Neural crest cell (in vitro differentiated cells): ENCODE measurements at regions not wholly inside any gene's neighbourhood (a gene's known extent, or its start where the extent isn't known, plus 50 kb on each side); places are given as distances from the start of the nearest gene placed in this dataset.

Experiments used
- DNase-seq: peaks from one replicate; pipeline ENCODE4 v3.0.0; 2021; ENCODE audit warnings: low read depth, mixed read lengths, low spot score
- H3K27ac Mint-ChIP-seq: one replicate; pipeline ENCODE4 v1.8.0; 2021; ENCODE audit warnings: mild to moderate bottlenecking, mixed read lengths; ENCODE audit not compliant: unreplicated experiment
- H3K27me3 Mint-ChIP-seq: 2 replicates; pipeline ENCODE4 v1.8.0; 2021; ENCODE audit warnings: low read depth, mild to moderate bottlenecking, mixed read lengths
- H3K36me3 Mint-ChIP-seq: 2 replicates; pipeline ENCODE4 v1.8.0; 2021; ENCODE audit warnings: low read depth, mild to moderate bottlenecking, mixed read lengths
- H3K4me1 Mint-ChIP-seq: 2 replicates; pipeline ENCODE4 v1.8.0; 2021; ENCODE audit warnings: mixed read lengths
- H3K4me3 Mint-ChIP-seq: one replicate; pipeline ENCODE4 v1.8.0; 2021; ENCODE audit warnings: mild to moderate bottlenecking, mixed read lengths
- H3K9me3 Mint-ChIP-seq: 2 replicates; pipeline ENCODE4 v1.8.0; 2021; ENCODE audit warnings: mixed read lengths
- TF ChIP-seq, protein P1 (sequence below): fragments of 200-600 bp; sonication (generic); conservative IDR thresholded peaks from 2 replicates; pipeline ENCODE4 v1.5.0; 2021; ENCODE audit warnings: antibody characterized with exemption, mild to moderate bottlenecking

GRCh38 chr10:4048236-4048864 lies 263.3 kb upstream of the KLF6 start:
- TF ChIP-seq, protein P1, sequence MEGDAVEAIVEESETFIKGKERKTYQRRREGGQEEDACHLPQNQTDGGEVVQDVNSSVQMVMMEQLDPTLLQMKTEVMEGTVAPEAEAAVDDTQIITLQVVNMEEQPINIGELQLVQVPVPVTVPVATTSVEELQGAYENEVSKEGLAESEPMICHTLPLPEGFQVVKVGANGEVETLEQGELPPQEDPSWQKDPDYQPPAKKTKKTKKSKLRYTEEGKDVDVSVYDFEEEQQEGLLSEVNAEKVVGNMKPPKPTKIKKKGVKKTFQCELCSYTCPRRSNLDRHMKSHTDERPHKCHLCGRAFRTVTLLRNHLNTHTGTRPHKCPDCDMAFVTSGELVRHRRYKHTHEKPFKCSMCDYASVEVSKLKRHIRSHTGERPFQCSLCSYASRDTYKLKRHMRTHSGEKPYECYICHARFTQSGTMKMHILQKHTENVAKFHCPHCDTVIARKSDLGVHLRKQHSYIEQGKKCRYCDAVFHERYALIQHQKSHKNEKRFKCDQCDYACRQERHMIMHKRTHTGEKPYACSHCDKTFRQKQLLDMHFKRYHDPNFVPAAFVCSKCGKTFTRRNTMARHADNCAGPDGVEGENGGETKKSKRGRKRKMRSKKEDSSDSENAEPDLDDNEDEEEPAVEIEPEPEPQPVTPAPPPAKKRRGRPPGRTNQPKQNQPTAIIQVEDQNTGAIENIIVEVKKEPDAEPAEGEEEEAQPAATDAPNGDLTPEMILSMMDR, result no peak
- H3K36me3 Mint-ChIP-seq, result no peaks in the 10 kb centered on the region
- no peaks in the 10 kb centered on the region for H3K27me3 Mint-ChIP-seq
- no peak for DNase-seq
- H3K4me1 Mint-ChIP-seq, result peaks cover 9% of the 10 kb centered on the region
- H3K4me3 Mint-ChIP-seq, result no peak overlapping the region
- H3K27ac Mint-ChIP-seq, result no peak overlapping the region
- peaks cover 5% of the 10 kb centered on the region for H3K9me3 Mint-ChIP-seq

DNA sequence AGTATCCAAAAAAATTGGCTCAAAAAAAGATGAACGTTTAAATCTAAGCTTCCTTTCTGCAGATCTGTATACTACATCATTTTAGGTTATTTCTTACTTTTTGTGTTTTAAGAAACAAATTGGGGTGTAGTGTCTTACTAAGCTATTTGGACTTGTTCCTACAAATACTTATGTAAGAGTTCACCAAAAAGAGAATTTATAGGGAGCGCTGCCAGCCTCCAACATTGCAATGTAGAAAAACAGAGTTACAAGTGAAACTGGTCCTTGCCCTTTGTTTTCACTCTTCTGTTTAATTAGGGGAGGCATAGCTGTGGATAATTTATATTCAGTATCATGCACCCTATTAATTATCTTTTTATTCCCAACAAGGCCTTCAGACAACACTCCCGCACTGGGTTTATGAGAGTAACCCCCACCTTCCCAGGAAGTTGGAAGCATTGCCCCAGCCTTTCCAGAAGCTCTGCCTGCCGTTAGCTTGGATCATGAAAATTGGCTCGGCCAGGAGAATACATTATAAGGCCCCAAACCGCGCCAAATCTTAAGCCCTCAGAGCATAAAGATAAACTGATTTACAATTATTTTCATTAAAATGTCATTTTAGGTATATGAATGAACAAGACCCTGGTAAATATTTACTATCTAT lies 261.8 kb upstream of the KLF6 start:
- H3K27me3 Mint-ChIP-seq, result no peaks in the 10 kb centered on the region
- TF ChIP-seq, protein P1, result no peak
- peaks cover 9% of the 10 kb centered on the region for H3K4me1 Mint-ChIP-seq
- H3K36me3 Mint-ChIP-seq, result peaks cover 6% of the 10 kb centered on the region
- H3K4me3 Mint-ChIP-seq, result no peak overlapping the region
- peaks cover 12% of the 10 kb centered on the region for H3K9me3 Mint-ChIP-seq
- no peak for DNase-seq
- H3K27ac Mint-ChIP-seq, result no peak overlapping the region

- H3K27ac Mint-ChIP-seq, result no peak overlapping the region
- no peak for DNase-seq
- H3K4me3 Mint-ChIP-seq, result no peak overlapping the region
- TF ChIP-seq, protein P1, result no peak
- no peaks in the 10 kb centered on the region for H3K27me3 Mint-ChIP-seq
- H3K4me1 Mint-ChIP-seq, result peaks cover 3% of the 10 kb centered on the region
- H3K9me3 Mint-ChIP-seq, result peaks cover 17% of the 10 kb centered on the region
- peaks cover 10% of the 10 kb centered on the region for H3K36me3 Mint-ChIP-seq
Observed at GRCh38 chr10:4046030-4046429, 261.0 kb upstream of the KLF6 start.

DNA sequence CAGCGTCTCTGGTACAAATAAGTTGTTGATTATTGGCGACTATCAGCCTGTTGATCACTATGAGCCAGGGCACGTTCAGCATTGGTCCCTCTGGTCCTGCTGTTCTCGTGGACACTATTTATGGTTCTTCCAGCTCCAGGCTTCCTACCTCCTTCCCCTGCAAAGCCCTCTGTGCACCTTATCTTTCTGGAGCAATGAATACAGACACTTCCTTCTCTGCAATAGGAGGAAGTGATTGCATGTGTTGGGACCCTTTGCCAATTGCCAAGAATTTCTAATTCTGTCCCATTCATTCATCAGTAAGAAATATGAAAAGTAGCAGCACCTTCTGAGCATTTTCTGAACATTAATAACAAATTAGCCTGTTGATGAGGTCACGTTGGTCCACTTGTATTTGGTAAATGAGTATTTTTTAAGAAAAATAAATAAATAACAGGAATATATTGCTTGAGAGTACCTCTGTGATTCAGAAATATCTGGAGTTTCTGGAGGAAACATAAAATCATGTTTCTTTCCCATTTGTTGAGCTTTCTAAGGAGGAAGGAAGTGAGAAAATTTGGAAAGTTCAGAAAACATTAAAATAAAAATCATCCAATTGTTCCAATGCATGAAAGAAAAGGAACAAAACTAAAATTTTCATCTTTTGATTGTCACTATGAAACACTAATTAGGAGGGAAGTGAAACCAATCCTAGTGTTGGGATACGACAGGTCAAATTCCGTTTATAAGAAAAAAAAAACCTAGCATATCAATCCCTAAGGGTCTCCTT lies 259.1 kb upstream of the KLF6 start:
- DNase-seq, result no peak
- TF ChIP-seq, protein P1, result no peak
- H3K4me3 Mint-ChIP-seq, result no peak overlapping the region
- H3K27me3 Mint-ChIP-seq, result no peaks in the 10 kb centered on the region
- no peaks in the 10 kb centered on the region for H3K4me1 Mint-ChIP-seq
- no peak overlapping the region for H3K27ac Mint-ChIP-seq
- peaks cover 16% of the 10 kb centered on the region for H3K9me3 Mint-ChIP-seq
- H3K36me3 Mint-ChIP-seq, result peaks cover 12% of the 10 kb centered on the region

DNA sequence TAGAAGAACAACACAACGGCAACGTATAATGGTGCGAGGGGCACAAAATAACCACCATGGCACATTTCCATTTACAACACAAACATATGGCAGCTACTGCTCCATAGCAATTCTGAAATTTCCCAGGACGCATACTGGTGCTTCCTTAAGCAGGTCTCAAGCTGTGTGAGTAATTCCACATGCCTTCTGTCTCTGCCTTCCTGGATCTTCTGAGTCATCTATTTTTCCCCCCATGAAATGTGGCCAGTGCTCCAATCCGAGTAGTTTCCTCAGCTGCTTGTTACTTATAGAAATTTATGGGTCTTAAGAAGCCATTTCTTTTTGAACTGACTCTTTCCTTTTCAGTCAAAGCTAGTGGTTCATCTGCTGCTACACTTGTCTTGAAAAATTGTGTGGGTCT lies 256.6 kb upstream of the KLF6 start:
- no peaks in the 10 kb centered on the region for H3K27me3 Mint-ChIP-seq
- no peaks in the 10 kb centered on the region for H3K4me1 Mint-ChIP-seq

More for the DNA sequence above, 256.6 kb upstream of the KLF6 start:
- TF ChIP-seq, protein P1, result no peak
- H3K4me3 Mint-ChIP-seq, result no peak overlapping the region
- peaks cover 13% of the 10 kb centered on the region for H3K9me3 Mint-ChIP-seq
- peak overlapping the region; percentile 62 for H3K27ac Mint-ChIP-seq
- H3K36me3 Mint-ChIP-seq, result peaks cover 12% of the 10 kb centered on the region
- DNase-seq, result no peak
